H1 (cell line): ENCODE measurements at regions not wholly inside any gene's neighbourhood (a gene's known extent, or its start where the extent isn't known, plus 50 kb on each side); places are given as distances from the start of the nearest gene placed in this dataset.

ENCODE experiments used
- CTCF ChIA-PET: fragments of 300-600 bp; sonication (Branson Sonifier 250); formaldehyde crosslinking; loops from one replicate; lab custom pipeline; 2021; ENCODE audit not compliant: partially characterized antibody; lab: Charles Lee
- POLR2A ChIA-PET: fragments of 300-600 bp; sonication (Branson Sonifier 250); formaldehyde crosslinking; loops from one replicate; lab custom pipeline; 2021; ENCODE audit warnings: inconsistent platforms; ENCODE audit not compliant: partially characterized antibody; lab: Charles Lee
- DNase-seq, 2 experiments: peaks; one replicate each; pipeline versions ENCODE4 v3.0.0 to v3.0.0-alpha.2; 2010 to 2022; ENCODE audit warnings: low spot score in 2 of 2, low read depth in 1 of 2, mixed read lengths in 1 of 2
- FAIRE-seq: peaks from 2 replicates; lab custom pipeline; 2011; peaks lifted over from hg19 to GRCh38; lab: Jason Lieb, UNC
- H2AFZ ChIP-seq: 2 replicates; pipeline ENCODE4 v1.8.1; 2012; ENCODE audit warnings: low read length, inconsistent platforms
- H2AK5ac ChIP-seq: 2 replicates; pipeline ENCODE4 v1.6.1; 2013; ENCODE audit warnings: low read depth, low read length
- H2BK120ac ChIP-seq: replicated peaks from 2 replicates; pipeline ENCODE3; 2013; ENCODE audit warnings: low read depth, low read length, inconsistent platforms
- H2BK12ac ChIP-seq: 2 replicates; pipeline ENCODE4 v1.6.1; 2013; ENCODE audit warnings: low read depth, low read length
- H2BK15ac ChIP-seq: 2 replicates; pipeline ENCODE4 v1.6.1; 2013; ENCODE audit warnings: low read length
- H2BK20ac ChIP-seq: 2 replicates; pipeline ENCODE4 v1.6.1; 2013; ENCODE audit warnings: low read length
- H2BK5ac ChIP-seq: 2 replicates; pipeline ENCODE4 v1.6.1; 2013; ENCODE audit warnings: low read depth, low read length
- H3K14ac ChIP-seq: 2 replicates; pipeline ENCODE4 v1.6.1; 2013; ENCODE audit warnings: inconsistent platforms; ENCODE audit not compliant: insufficient read length
- H3K18ac ChIP-seq: 2 replicates; pipeline ENCODE4 v1.6.1; 2013; ENCODE audit warnings: low read length; ENCODE audit errors: extremely low read depth
- H3K23ac ChIP-seq: 2 replicates; pipeline ENCODE4 v1.6.1; 2013; ENCODE audit warnings: inconsistent platforms; ENCODE audit not compliant: insufficient read length
- H3K23me2 ChIP-seq: 2 replicates; pipeline ENCODE4 v1.6.1; 2013; ENCODE audit warnings: low read depth, low read length
- H3K27ac ChIP-seq: 2 replicates; pipeline ENCODE4 v1.6.1; 2011; ENCODE audit warnings: low read depth, low read length, inconsistent platforms
- H3K27me3 ChIP-seq, 4 experiments: replicated peaks in 1 of 4; 1 replicate in 1 of 4; 2 replicates in 3 of 4; pipeline versions ENCODE4 v1.6.1 to v1.8.1; 2011 to 2013; ENCODE audit warnings: low read length in 3 of 4, mild to moderate bottlenecking in 3 of 4, inconsistent platforms in 2 of 4, mixed read lengths in 2 of 4, moderate library complexity in 1 of 4; ENCODE audit not compliant: control insufficient read depth in 3 of 4, insufficient read depth in 3 of 4; ENCODE audit errors: extremely low read depth in 1 of 4
- H3K36me3 ChIP-seq, 4 experiments: 2 replicates each; pipeline versions ENCODE4 v1.6.1 to v1.8.1; 2011 to 2013; ENCODE audit warnings: mild to moderate bottlenecking in 4 of 4, low read length in 3 of 4, moderate library complexity in 2 of 4, control low read depth in 1 of 4, inconsistent platforms in 1 of 4; ENCODE audit not compliant: insufficient read depth in 4 of 4, control insufficient read depth in 2 of 4
- H3K4ac ChIP-seq: replicated peaks from 2 replicates; pipeline ENCODE3; 2013; ENCODE audit warnings: low read length, low read depth, mixed read lengths, inconsistent platforms; ENCODE audit not compliant: insufficient read length
- H3K4me1 ChIP-seq, 4 experiments: replicated peaks in 1 of 4; 1 replicate in 1 of 4; 2 replicates in 3 of 4; pipeline versions ENCODE4 v1.6.1 to v1.8.1; 2011 to 2013; ENCODE audit warnings: low read length in 3 of 4, inconsistent platforms in 2 of 4, mixed read lengths in 1 of 4; ENCODE audit not compliant: insufficient read depth in 4 of 4, control insufficient read depth in 3 of 4
- H3K4me2 ChIP-seq, 2 experiments: 2 replicates each; pipeline versions ENCODE4 v1.6.1 to v1.8.1; 2011 to 2013; ENCODE audit warnings: low read depth in 2 of 2, low read length in 2 of 2, control low read depth in 1 of 2, inconsistent platforms in 1 of 2, mild to moderate bottlenecking in 1 of 2; ENCODE audit not compliant: insufficient read depth in 1 of 2
- H3K4me3 ChIP-seq, 4 experiments: fragments of 200-600, 300-600 bp in 1 of 4; sonication (generic), shearing (Covaris generic), sonication (Bioruptor Twin) in 1 of 4; 2 replicates each; pipeline versions ENCODE4 v1.5.1 to v1.8.1; 2011 to 2016; ENCODE audit warnings: low read length in 4 of 4, low read depth in 3 of 4, control low read depth in 2 of 4, inconsistent platforms in 2 of 4, mild to moderate bottlenecking in 2 of 4, mixed read lengths in 1 of 4, moderate library complexity in 1 of 4; ENCODE audit not compliant: insufficient read depth in 2 of 4; ENCODE audit errors: extremely low read depth in 1 of 4
- H3K56ac ChIP-seq: replicated peaks from 2 replicates; pipeline ENCODE3; 2013; ENCODE audit warnings: low read depth, mild to moderate bottlenecking, mixed read lengths, low read length, inconsistent platforms; ENCODE audit not compliant: insufficient read length
- H3K79me1 ChIP-seq: 2 replicates; pipeline ENCODE4 v1.6.1; 2013; ENCODE audit warnings: low read depth, low read length, control low read depth
- H3K79me2 ChIP-seq, 2 experiments: 2 replicates each; pipeline versions ENCODE4 v1.6.1 to v1.8.1; 2012 to 2013; ENCODE audit warnings: low read length in 2 of 2, mild to moderate bottlenecking in 2 of 2, inconsistent platforms in 1 of 2; ENCODE audit not compliant: insufficient read depth in 2 of 2, control insufficient read depth in 1 of 2
- H3K9ac ChIP-seq, 4 experiments: replicated peaks in 1 of 4; 1 replicate in 1 of 4; 2 replicates in 3 of 4; pipeline versions ENCODE4 v1.6.1 to v1.8.1; 2011 to 2013; ENCODE audit warnings: low read depth in 3 of 4, low read length in 3 of 4, control low read depth in 2 of 4, mild to moderate bottlenecking in 2 of 4, moderate library complexity in 2 of 4, inconsistent platforms in 1 of 4; ENCODE audit errors: extremely low read depth in 1 of 4
- H3K9me3 ChIP-seq, 2 experiments: 2 replicates each; pipeline versions ENCODE4 v1.6.1 to v1.8.1; 2012 to 2013; ENCODE audit warnings: mild to moderate bottlenecking in 2 of 2, moderate library complexity in 2 of 2, control low read depth in 1 of 2, inconsistent platforms in 1 of 2, low read depth in 1 of 2, low read length in 1 of 2, mixed read lengths in 1 of 2; ENCODE audit not compliant: insufficient read depth in 2 of 2
- H4K20me1 ChIP-seq, 2 experiments: replicated peaks in 1 of 2; 2 replicates each; pipeline versions ENCODE3 to v1.8.1; 2011 to 2013; ENCODE audit warnings: inconsistent platforms in 2 of 2, low read length in 2 of 2, mild to moderate bottlenecking in 1 of 2; ENCODE audit not compliant: insufficient read depth in 2 of 2, control insufficient read depth in 1 of 2
- H4K5ac ChIP-seq: 2 replicates; pipeline ENCODE4 v1.6.1; 2013; ENCODE audit warnings: low read length, low read depth, mixed read lengths, inconsistent platforms; ENCODE audit not compliant: insufficient read length
- H4K8ac ChIP-seq: 2 replicates; pipeline ENCODE4 v1.8.0; 2013; ENCODE audit warnings: mild to moderate bottlenecking, moderate library complexity, low read length, inconsistent platforms; ENCODE audit not compliant: insufficient read depth; ENCODE audit errors: extremely low read depth
- H4K91ac ChIP-seq: replicated peaks from 2 replicates; pipeline ENCODE3; 2013; ENCODE audit warnings: low read length, mixed read lengths, inconsistent platforms; ENCODE audit not compliant: insufficient read length
- GABPA ChIP-seq: IDR thresholded peaks from 2 replicates; pipeline ENCODE4 v1.6.1; 2011; ENCODE audit warnings: mild to moderate bottlenecking, low read length, moderate library complexity, borderline replicate concordance; ENCODE audit not compliant: insufficient read depth
- SP1 ChIP-seq: IDR thresholded peaks from 2 replicates; pipeline ENCODE4 v1.6.1; 2011; ENCODE audit warnings: low read depth, low read length
- SP4 ChIP-seq: IDR thresholded peaks from 2 replicates; pipeline ENCODE4 v1.6.1; 2012; ENCODE audit warnings: low read length, inconsistent platforms
- TCF12 ChIP-seq: IDR thresholded peaks from 2 replicates; pipeline ENCODE4 v1.6.1; 2011; ENCODE audit warnings: low read depth, mild to moderate bottlenecking, low read length
- WGBS, 2 experiments: shearing (Covaris generic) in 1 of 2; methylation state at CpG; one replicate each; pipeline versions ENCODE4 v1.1.6 to v1.1.7; 2013 to 2015; ENCODE audit warnings: low lambda C conversion rate in 2 of 2, mixed read lengths in 2 of 2, inconsistent platforms in 1 of 2, low coverage in 1 of 2, missing lambda C conversion rate in 1 of 2; ENCODE audit not compliant: insufficient replicate concordance in 2 of 2, insufficient coverage in 1 of 2, insufficient read length in 1 of 2; ENCODE audit errors: extremely low coverage in 1 of 2, missing lambda C conversion rate in 1 of 2; 5-methylcytosine and 5-hydroxymethylcytosine counted together

DNA sequence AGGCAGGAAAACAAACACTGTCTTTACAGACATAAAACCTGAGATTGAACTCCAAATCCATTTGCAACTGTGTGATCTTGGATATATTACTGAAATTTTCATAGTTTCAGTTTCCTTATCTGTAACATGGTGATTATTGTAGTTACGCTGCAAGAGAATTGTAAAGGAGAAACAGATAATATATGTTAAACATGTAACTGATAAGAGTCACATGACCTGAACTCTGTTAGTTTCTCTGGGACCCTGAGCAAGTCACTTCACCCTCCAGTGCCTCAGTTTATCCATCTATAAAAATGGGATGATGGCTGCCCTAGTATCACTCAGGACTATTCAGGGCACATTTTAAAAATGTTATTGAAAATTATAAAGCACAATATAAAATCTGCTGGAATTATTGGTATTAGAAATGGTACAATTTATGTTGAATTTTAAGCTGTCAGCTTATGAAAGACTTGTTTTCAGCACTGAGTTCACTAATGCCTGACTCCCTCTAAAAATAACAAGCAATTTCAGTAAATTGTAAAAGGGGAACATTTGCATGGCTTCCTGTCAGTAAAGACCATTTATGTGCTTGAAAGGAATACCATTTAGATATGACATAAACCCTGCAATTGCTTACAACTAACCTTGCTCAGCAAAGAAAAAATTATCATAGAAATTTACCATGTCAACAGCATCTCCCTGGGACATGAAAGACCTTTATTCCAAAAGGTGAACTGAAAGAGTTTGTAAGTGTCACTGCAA lies 393.5 kb downstream of the RAD51AP2 start:
- no peak overlapping the region for H2BK5ac ChIP-seq
- H3K9ac ChIP-seq = no peak overlapping the region
- no peak overlapping the region for H3K23ac ChIP-seq
- no peaks in the 10 kb centered on the region for H4K20me1 ChIP-seq
- ChIA-PET CTCF (interaction anchor here (0.7 to 2.5 kb wide), 2 partner anchors 10 to 185 kb away, joined by 3 to 6 read pairs; no protein-coding TSS in a partner anchor), POLR2A (no interaction called here)
- H3K4me3 ChIP-seq = no peak overlapping the region
- FAIRE-seq (no peak), DNase-seq (no peak)
- H3K4ac ChIP-seq = no peak overlapping the region
- H2BK15ac ChIP-seq = no peak overlapping the region
- no peak overlapping the region for H2AFZ ChIP-seq
- H4K5ac ChIP-seq = no peak overlapping the region
- no peak overlapping the region for H2AK5ac ChIP-seq
- no peak overlapping the region for H4K8ac ChIP-seq
- H3K18ac ChIP-seq = no peak overlapping the region
- no peak overlapping the region for H4K91ac ChIP-seq
- H3K4me2 ChIP-seq = no peak overlapping the region
- H3K79me1 ChIP-seq = no peaks in the 10 kb centered on the region
- TF ChIP-seq TCF12 (no peak), SP4 (no peak), SP1 (no peak), GABPA (no peak)
- no peak overlapping the region for H3K56ac ChIP-seq
- no peaks in the 10 kb centered on the region for H3K79me2 ChIP-seq
- H3K9me3 ChIP-seq = no peaks in the 10 kb centered on the region
- no peak overlapping the region for H2BK12ac ChIP-seq
- H3K27me3 ChIP-seq = no peaks in the 10 kb centered on the region
- no peaks in the 10 kb centered on the region for H3K4me1 ChIP-seq
- WGBS, 2 experiments = 97% methylated on average over 1 of the region's 1 CpG; no CpG with 5 or more reads in 1 of the 2 experiments
- no peak overlapping the region for H3K27ac ChIP-seq
- no peaks in the 10 kb centered on the region for H3K36me3 ChIP-seq
- no peak overlapping the region for H2BK20ac ChIP-seq
- H2BK120ac ChIP-seq = no peak overlapping the region
- H3K23me2 ChIP-seq = no peaks in the 10 kb centered on the region
- H3K14ac ChIP-seq = no peak overlapping the region
